Hypothalamus (tissue), 51 donors: ENCODE measurements at regions not wholly inside any gene's neighbourhood (a gene's known extent, or its start where the extent isn't known, plus 50 kb on each side); places are given as distances from the start of the nearest gene placed in this dataset.
"Not testable (repeated sequence)": the region's sequence is repeated elsewhere in the genome, so short reads cannot be mapped to it uniquely, and the experiment has no call there.

ENCODE experiments used
- DNase-seq, 51 donors: peaks; one replicate each; lab custom pipeline; 2025; lab: John Stamatoyannopoulos, UW

DNA sequence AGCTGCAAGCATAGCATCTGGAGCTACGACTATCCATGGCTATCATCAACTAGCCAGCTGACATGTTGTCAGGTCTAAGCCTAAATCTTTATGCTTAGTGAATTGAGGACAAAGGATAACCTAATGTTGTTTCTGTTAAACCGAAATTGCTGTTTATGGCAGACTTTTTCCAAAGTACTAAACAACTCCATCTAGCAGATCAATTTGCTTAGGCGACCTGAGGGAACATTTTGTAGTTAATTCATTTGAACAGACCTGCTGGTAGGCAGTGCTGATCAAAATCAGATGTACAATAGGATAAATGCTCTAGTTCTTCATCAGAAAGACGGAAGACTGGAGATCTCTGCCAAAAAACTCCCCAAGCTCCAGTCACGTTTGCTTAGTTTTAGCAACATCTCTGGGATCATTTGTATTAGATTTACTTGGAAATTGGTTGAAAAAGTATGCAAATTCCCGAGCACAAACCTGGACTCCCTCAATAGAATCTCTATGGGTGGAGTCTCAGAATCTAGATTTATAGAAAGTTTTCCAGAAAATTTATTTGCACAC lies 301.6 kb upstream of the NRP1 start:
- DNase-seq, result no peak

DNA sequence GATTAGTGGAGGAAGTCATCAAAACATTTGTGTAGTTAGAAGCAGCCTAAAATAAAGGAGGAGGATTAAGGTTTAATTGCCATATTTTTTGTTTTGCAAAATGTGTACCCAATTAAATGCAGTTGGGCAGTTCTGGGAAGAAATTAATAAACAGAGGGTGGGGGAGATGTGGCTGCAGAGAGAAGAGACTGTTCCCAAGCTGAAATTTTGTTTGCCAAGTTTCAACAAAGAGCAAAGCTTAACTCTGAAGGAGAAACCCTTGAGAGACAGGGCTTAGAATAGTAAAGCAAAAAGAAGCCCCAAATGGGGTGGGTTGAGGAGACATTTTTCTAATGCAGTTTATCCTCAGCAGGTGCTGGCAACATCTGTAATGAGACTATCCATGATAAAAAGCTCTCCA lies 298.0 kb upstream of the NRP1 start:
- DNase-seq, result no peak

DNA sequence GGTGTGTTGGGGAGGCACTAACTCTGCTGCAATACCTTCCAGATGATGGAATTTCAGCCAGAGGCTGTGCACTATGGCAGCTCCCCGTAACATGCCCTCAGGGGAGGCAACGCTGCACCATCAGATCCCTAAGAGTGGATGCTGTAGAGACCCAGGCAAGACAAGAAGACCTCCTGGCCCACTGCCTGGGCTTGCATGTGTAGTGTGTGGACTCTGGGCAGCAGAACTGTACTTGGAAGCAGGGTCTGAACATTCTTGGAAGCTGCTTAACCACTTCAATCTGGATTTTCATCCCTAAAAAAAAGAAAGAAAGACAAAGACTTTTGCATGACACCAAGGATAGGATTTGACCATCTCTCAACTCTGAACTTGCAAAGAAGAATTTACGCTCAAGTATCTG lies 297.5 kb upstream of the NRP1 start:
- DNase-seq, result no peak

DNA sequence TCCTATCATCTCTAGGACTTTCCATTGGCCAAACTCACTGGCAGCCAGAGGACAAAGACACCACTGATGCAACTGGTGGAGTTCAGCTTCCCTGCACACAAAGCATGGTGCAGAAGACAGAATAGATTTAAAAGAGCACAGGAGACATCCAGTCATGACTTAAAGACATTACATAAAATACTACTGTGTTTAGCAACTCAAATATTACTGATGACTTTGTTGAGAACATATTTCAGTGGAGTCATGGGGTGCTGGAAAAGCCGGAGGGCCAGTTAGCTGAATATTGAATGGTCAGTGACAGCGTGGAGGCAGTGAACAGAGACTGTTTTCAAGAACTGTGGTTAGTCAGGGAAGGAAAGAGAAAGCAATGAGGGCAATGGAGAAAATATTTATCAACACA lies 296.3 kb upstream of the NRP1 start:
- no peak for DNase-seq

DNA sequence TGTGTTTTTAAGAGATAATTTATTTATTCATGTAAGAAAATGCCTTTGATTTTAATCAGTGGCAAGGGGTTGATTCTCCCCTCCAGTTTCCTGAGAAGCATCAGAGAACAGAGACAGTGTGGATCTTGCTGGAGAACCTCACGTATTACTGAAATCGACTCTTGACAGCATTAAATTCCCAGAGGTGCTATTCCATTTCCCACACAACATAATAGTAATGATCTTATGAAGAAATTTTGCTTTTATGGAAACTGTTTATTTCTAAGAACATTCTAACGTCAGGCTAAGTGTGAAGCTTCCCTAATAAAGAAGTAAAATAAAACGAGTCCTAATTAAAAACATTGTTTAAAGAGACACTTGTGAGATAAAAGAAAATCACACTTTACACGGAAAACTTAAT lies 293.1 kb upstream of the NRP1 start:
- no peak for DNase-seq

DNA sequence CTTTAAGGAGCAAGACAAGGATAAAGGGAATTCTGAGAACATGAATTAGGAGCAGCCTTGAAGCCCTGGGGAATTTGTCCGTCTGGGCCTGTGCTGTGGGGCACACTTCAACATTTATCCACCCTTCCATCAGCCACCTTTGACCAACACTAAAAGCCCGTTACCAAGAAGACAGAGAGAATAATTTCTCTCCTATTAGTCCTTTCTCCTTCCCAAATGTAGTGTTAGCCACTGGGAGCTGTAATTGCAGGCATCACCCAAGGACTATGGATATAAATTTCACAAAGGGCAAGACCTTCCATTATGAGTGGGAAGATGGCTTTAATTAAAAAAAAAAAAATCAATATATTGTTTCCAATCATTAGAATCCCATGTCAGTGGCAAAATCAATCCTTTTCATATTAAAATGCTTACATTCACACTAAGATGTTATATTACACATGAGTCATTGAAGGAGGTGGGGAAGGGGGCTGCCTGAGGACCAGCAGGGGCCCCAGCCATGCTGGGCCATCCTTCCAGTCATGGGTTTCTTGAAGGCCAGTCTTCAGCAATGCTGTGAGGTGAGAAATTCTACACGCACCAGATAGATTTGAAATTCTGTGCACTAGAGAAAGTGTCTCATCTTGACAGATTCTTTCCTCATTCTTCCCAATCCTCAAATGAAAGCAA lies 292.5 kb upstream of the NRP1 start:
- DNase-seq, result no peak

DNA sequence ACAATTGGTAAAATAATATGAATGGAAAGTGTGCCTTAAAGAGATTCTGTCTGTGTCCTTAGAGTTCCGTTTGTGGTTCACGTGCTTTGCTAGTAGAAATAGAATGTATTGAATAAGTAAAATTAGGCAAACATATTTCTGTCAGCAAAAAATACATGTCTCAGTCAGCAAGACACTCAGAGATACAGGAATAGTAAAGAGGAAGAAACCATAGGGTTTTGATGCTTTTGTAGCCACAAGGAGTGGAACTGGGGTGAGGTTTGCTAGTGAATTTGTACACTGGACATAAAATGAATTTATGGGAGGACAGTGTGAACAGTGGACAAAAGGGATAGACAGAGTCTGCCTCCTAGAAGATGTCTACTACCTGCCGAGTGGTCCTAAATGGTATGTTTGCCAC lies 289.2 kb upstream of the NRP1 start:
- no peak for DNase-seq

DNA sequence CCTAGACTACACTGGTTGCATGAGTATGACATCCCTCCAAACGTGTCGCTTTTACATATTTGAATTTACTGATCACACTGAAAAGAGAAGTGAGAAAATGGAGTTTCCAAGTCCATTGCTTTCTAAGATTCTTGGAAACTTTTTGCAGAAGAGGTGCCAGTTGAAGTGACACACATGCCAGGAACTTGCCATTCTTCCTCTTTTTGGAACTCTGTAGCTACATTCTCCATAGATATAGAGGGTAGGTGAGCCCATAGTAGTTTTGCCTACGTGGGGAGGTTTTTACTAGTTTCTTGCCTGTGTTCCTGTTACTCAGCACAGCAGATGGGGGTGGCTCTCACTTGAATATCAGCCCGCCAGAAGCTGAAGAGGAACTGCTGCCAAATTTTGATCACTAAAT lies 286.6 kb upstream of the NRP1 start:
- DNase-seq, result peak in 2 of 51 donors; percentile 6 to 19

DNA sequence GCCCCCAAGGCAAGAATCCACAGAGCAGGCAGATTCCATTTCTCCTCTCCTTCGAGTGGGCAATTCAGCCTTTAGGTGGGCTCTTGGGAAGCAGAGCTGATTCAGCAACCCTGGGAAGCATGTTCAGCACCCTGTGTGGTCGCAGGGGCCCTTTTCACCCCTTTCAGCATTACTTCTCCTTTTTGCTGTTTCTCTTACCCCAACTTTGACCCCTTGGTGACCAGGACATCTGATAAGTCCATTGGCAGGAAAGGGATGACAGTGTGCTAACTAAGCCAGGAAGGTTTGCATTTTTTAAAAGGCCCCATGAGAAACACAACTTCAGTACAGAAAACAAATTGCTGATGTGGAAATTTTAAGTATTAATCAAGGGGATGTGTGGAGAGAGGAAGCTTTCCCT lies 283.7 kb upstream of the NRP1 start:
- DNase-seq, result no peak

DNA sequence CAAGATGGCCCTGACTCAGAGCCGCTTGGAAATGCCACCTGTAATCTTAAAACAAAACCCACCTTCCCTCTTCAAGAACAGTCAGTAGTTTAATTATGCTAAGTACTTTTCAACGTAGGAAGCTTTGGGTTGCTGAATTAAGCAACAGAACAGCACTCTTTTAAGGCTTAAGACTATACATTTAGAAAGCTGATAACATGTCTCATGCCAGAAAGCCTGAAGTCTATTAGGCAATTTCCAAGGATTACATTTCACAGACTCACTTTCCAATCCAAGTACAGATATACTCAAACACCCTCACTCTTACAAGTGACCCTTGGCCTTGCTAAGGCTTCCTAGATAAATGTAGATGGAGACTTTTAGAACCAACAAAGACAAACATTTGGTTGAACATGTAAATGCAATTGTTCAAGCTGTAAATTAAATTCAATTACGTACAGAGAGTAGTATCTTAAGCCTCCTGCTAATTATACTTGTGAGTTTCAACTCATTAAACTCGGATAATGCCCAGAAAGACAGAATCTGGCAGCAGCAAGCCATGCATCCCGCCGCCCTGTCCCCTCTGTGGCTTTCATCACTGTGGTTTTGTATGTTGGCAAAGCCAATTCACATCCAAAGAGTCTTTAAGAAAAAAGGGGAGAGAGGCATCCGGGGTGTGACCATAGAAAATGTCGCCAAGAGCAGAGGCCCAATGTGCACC lies 283.1 kb upstream of the NRP1 start:
- no peak for DNase-seq

DNA sequence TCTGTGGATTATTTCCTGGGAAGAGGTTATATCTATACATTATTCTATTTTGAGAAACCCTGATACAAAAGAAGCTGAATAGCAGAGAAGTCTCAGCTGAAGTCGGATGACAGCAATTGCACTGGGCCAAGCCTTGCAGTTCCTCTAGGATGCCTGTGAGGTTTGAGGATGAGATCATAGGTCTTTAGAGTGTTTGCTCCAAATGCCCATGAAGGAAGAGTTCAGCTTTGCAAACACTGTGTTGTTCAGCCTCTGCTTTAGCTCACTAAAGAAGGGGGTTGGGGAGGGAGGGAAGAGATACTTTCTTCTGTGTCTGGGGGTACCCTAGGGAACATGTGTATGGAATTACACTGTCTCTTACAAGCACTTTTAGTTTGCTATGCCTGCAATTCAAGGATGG lies 282.5 kb upstream of the NRP1 start:
- DNase-seq, result no peak

DNA sequence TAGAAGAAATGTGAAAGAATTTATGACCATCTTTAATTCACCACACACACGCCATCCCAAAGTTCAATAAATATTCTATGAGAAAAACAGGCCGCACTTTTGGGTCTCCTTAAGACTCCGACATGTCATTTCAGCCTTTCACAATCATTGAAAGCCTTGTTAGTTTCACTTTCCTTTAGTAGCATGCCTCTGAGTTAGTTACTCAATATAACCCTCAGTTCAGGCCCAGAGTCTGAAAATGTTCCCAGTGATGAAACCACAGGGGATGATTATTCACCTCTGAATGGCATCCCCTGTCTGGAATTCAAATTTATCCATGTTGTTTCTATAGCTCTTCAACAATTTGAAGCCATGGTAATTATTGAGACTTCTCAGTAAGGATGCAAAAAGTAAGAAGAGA lies 278.1 kb upstream of the NRP1 start:
- no peak for DNase-seq

DNA sequence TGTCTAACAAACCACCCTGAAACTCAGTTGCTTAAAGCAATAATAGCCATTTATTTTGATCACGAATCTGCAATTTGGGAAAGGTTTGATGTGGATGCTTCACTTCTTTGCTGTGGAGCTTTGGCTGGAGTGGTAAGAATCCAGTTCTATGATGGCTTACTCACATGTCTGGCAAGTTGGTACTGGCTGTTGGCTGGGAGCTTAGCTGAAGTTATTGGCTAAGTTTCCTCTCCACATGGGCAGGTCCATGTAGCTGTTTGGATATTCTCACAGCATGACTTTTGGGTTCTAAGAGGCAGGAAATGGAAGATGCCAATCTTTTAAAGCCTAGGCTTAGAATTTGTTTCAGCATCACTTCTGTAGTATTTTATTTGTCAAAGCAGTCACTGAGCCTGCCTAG lies 277.6 kb upstream of the NRP1 start:
- DNase-seq, result no peak

DNA sequence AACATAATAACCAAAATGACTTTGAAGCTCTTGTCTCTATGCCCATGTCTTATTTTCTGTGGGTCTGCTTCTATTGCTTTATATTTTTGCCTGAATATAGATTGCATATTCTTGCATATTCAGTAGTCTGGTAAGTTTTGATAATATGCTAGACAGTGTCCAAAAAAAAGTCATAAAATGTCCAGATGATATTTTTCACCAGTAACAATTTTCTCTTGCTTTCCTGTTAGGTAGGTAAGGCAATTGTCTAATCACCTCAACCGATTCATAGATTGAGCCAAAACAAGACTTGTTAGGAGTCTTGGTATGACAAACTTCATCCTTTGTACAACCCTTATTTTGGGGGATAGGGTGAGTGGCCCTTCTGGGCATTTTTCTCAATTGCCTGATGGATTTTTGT lies 277.0 kb upstream of the NRP1 start:
- DNase-seq, result no peak

DNA sequence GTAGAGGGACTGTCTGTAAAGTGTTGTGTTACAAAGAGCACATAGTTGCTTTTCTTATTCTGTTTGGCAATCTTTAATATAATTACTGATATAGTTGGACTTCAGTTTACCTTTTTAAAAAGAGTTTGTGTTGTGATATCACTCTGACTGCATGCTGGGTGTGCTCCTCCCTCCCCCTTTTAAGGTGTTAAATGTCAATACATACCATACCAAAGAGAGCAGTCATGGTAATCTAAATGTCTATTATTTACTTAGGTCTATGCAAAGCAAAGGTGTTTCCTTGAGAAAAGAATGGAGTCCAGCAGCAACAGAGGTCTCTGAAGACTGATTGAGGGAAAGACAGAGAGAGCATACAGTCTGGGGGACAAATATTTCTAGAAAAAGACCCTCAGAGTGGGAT lies 275.1 kb upstream of the NRP1 start:
- no peak for DNase-seq

DNA sequence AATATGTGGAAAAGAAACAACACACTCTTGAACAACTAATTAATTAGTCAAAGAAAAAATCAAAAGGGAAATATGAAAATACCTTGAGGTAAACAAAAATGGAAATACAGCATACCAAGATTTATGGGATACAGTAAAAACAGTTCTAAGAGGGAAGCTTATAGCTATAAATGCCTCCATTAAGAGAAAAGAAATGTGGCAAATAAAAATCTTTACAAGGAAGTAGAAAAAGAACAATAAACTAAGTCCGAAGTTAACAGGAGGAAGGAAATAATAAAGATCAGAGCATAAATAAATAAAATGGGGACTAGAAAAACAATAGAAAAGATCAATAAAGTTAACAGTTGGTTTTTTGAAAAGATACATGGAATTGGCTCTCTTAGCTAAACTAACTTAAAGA lies 267.8 kb upstream of the NRP1 start:
- DNase-seq, result no peak

DNA sequence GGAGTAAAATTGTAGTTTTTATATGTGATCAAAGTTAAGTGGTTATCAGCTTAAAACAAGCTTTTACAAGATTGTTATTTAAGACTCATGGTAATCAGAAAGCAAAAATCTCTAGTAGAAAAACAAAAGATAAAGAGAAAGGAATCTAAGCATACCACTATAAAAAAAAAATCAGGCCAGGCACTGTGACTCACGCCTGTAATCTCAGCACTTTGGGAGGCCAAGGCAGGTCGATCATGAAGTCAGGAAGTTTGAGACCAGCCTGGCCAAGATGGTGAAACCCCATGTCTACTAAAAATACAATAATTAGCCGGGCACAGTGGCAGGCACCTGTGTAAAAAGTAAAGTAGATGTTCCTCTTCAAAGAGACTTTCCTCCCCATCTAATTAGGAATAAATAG lies 265.9 kb upstream of the NRP1 start:
- no peak for DNase-seq

DNA sequence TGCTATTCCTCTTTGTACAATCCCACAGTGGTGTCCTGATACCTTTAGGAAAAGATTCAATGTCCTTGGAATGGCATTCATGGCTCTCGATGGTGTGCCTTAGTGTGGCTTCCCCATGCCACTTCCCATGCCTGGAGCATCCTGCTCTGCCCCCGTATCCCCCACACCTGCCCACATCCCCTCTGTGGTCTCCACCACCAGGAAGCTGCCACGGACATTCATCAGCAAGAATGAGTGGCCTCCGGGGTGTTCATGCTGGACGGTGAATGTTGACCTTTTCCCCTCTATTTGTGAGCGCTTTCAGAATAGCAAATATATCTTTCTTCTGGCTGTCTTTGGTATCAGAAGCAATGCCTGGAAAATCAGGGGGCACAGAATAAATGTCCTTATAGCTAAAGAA lies 262.0 kb upstream of the NRP1 start:
- DNase-seq, result no peak

DNA sequence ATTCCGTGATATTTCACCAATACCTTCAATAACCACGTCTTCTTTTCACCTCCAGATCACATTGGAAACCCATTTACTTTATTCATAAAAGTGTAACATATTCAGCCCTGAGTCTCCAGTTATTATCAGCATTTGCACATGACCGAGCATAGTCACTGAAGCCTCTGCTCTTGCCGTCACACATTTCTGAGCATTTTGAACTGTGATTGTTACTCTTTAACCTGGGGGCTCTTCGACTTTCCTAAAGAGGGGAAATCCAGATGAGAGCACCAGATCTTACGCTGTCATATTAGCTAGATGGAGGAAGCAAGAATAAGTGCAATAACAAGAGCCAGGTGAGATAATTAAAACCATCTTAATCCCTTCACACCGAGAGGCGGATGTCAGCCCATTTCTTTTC lies 260.0 kb upstream of the NRP1 start:
- no peak for DNase-seq

DNA sequence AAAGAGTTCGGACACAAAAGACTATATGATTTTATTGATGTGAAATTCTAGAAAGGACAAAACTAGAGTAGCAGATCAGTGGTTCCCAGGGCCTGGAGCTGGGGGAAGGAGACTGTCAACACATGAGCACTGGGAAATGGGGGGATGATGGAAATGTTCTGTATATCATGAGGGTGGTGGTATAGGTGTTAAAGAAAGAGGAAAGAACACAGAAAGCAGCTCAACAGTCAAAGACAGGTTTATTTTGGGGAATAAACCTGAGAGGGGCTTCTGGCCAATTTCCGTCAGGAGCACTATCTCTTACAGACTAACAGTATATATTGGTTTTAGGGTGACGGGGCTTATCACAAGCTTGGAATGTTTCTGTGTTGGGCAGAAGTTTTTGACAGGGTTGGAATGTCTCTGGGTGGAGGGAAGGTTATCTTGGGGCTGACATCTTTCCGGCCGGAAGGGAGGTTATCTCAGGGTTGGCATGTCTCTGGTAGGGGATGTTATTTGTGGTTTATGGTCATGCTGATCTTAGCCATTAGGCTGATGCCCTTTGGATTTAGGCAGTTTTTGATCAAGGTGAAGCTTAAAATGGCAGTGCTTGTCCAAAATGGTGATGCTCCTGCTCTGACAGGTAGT lies 254.6 kb upstream of the NRP1 start:
- no peak for DNase-seq

DNA sequence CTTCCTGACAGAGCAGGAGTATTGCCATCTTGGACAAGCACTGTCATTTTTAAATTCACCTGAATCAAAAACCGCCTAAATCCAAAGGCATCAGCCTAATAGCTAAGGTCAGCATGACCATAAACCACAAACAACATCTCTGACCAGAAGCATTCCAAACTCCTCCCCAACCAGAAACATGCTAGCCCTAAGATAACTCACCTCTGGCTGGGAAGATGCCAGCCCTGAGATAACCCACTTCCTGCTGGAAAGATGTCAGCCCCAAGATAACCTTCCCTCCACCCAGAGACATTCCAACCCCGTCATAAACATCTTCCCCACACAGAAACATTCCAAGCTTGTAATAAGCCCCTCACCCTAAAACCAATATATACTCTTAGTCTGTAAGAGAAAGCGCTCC lies 250.1 kb upstream of the NRP1 start:
- DNase-seq, result not testable (repeated sequence)

DNA sequence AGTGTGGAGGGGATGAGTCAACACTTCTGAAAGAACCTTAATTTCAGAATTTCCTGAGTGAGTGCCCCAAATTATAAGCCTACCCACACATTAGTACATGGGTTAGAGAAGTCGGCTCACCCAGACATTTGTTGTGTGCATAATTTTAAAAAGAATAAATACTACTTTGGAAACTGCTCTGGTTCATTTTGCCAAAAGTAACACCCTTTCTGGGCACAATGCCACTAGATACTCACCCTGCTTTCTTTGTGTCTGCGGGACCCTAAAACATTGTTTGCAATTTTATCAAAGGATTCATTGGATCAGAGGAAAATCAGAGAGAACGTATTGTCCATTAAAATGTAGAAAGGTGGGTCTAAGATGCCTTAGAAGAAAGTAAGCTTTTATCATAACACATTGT lies 245.5 kb upstream of the NRP1 start:
- DNase-seq, result peak in 1 of 51 donors; percentile 11
